Mucosa of rectum (tissue), 2 donors: ENCODE measurements at regions not wholly inside any gene's neighbourhood (a gene's known extent, or its start where the extent isn't known, plus 50 kb on each side); places are given as distances from the start of the nearest gene placed in this dataset.

Experiments used
- H3K27ac ChIP-seq, 2 donors: one replicate each; pipeline ENCODE4 v1.7.0; 2013; ENCODE audit warnings: inconsistent platforms in 2 of 2, low read depth in 2 of 2, low read length in 2 of 2
- H3K27me3 ChIP-seq, 2 donors: one replicate each; pipeline ENCODE4 v1.7.0; 2013; ENCODE audit warnings: low read length in 2 of 2; ENCODE audit not compliant: control insufficient read depth in 2 of 2, insufficient read depth in 2 of 2
- H3K36me3 ChIP-seq, 2 donors: one replicate each; pipeline ENCODE4 v1.7.0; 2013; ENCODE audit warnings: low read length in 2 of 2; ENCODE audit not compliant: control insufficient read depth in 2 of 2, insufficient read depth in 2 of 2
- H3K4me1 ChIP-seq, 2 donors: one replicate each; pipeline ENCODE4 v1.7.0; 2013; ENCODE audit warnings: low read length in 2 of 2, mild to moderate bottlenecking in 1 of 2; ENCODE audit not compliant: control insufficient read depth in 2 of 2, insufficient read depth in 2 of 2
- H3K4me3 ChIP-seq, 2 donors: one replicate each; pipeline ENCODE4 v1.7.0; 2013; ENCODE audit warnings: low read length in 2 of 2
- H3K9ac ChIP-seq, 2 donors: one replicate each; pipeline ENCODE4 v1.7.0; 2013; ENCODE audit warnings: low read length in 2 of 2, low read depth in 1 of 2, mild to moderate bottlenecking in 1 of 2
- H3K9me3 ChIP-seq, 2 donors: one replicate each; pipeline ENCODE4 v1.7.0; 2013; ENCODE audit warnings: low read length in 2 of 2; ENCODE audit not compliant: control insufficient read depth in 2 of 2
- donor health status: healthy.
- donor health status: Normal muscosa, but diverticular disease.

DNA sequence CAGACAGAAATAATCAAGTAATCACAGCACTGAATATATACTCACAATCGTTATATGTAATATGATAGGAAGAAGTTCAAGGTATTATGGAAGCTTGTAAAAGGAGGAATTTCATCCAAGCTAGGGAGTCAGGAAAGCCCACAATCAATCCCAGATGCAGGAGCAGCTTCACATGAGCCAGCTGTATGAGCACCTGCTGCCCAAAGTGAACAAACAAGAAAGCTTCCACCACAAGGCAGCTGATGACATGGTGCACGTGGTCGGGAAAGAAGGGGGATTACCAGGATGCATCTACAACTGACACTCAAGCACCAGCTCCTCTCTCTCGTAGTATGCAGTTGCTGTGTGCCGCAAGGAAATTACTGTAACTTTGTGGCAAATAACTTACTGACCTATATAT, 225.2 kb downstream of the XPNPEP1 start:
- Histone ChIP-seq H3K27ac (no peak overlapping the region), H3K9me3 (no peaks in the 10 kb centered on the region), H3K4me1 (peaks cover 31 to 64% of the 10 kb centered on the region in 2 donors), H3K27me3 (no peaks in the 10 kb centered on the region), H3K4me3 (no peak overlapping the region), H3K9ac (no peak overlapping the region), H3K36me3 (no peaks in the 10 kb centered on the region)

DNA sequence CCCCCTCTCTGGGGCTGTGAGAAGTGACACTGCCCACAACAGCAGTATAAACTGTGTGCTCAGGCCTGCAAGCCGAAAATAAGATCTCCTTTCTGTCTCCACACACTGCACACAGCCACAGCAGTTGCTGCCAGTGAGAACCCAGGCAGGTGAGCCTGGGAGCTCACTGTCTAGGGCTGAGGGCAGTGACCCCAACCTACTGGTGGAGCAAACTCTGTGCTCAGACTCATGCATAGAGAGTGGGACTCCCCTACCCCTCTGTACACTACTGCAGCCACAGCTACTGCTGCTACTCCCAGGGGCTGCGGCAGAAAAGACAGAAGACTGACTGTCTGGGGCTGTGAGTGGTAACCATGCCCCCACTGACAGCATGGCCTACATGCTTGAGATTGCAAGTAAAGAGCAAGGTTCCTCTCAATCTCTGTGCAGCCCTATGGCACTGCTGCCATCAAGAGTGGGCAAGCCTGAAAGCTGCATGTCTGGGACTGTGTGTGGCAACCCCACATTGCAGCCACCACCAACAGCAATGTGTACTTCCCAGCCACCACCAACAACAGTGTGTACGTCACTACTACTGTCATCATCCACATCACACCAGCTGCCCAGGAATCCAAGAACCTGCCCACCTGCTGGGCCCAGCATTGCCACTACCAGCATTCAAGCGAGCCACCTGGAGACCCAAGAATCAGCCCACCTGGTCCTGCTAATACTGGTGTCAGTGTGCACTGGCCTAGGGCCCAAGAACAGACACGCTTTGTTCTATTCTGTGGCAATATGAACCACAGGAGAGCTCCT, 226.1 kb downstream of the XPNPEP1 start:
- no peak overlapping the region for H3K9ac ChIP-seq
- H3K27me3 ChIP-seq: no peaks in the 10 kb centered on the region
- H3K9me3 ChIP-seq: no peaks in the 10 kb centered on the region
- H3K36me3 ChIP-seq: no peaks in the 10 kb centered on the region
- no peak overlapping the region for H3K4me3 ChIP-seq
- H3K4me1 ChIP-seq: peaks cover 30 to 56% of the 10 kb centered on the region in 2 donors
- H3K27ac ChIP-seq: peak overlapping the region in 1 of 2 donors; percentile 23

DNA sequence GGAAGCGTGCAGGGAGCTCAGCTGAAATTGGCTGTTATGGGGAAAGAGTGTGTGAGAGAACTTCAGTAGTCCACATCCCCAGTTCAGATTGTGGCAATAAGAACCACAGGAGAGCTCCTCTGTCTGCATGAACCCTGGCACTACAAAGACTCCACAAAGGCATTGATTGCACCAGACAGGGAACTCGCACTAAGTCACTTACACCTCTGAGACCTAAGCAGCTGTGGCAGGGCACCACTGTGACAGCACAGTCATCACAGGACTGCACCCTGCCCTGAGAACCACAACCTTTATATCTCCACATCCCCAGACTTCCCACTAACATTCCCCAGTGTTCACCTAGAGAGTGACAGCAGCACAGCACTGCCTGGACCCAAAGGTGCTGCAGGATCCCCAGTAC, 226.8 kb downstream of the XPNPEP1 start:
- Histone ChIP-seq H3K4me3 (no peak overlapping the region), H3K27me3 (no peaks in the 10 kb centered on the region), H3K9me3 (no peaks in the 10 kb centered on the region), H3K27ac (peak overlapping the region in 1 of 2 donors; percentile 23), H3K36me3 (no peaks in the 10 kb centered on the region), H3K4me1 (peaks cover 26 to 51% of the 10 kb centered on the region in 2 donors), H3K9ac (no peak overlapping the region)

DNA sequence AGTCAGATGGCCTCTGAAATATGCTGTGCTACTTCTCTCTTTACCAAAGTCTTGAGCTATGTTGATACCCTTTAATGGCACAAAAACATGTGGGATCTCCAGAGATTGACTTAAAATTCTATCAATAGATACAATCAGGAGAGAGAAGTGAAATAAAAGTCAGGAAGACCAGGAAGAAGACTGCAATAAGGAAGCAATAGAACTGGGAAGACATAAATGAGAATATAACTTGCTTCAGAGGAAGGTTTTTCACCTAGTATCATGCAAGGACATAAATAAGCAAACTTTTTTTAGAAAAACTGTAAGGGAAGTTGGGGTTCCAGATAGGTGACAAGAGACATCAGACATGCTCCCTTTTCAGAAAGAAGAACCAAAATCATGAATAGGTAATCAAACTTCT, 227.3 kb downstream of the XPNPEP1 start:
- Histone ChIP-seq H3K9ac (no peak overlapping the region), H3K9me3 (no peaks in the 10 kb centered on the region), H3K27me3 (no peaks in the 10 kb centered on the region), H3K27ac (peak overlapping the region in 1 of 2 donors; percentile 11), H3K36me3 (no peaks in the 10 kb centered on the region), H3K4me1 (peaks cover 26 to 47% of the 10 kb centered on the region in 2 donors), H3K4me3 (no peak overlapping the region)

DNA sequence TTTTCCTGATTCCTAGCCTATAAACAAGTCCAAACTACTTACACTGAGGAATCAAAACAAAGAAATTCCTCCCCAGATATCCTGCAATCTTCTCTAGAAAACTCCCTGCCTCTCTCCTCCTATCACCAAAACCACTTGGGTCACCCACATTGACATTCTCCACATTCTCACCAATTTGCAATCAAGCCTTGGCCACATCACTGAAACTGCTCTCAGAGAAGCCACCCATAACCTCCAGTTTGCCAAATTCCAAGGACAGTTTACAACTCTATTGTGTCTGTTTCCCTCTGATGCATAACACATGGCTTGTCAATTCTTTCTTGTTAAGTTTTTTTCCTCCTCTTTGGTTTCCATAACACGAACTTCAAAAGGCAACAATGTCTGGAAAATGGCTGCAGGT, 233.5 kb downstream of the XPNPEP1 start:
- no peaks in the 10 kb centered on the region for H3K27me3 ChIP-seq
- H3K36me3 ChIP-seq: no peaks in the 10 kb centered on the region
- H3K4me1 ChIP-seq: no peaks in the 10 kb centered on the region
- H3K4me3 ChIP-seq: no peak overlapping the region
- no peak overlapping the region for H3K9ac ChIP-seq
- H3K9me3 ChIP-seq: no peaks in the 10 kb centered on the region
- no peak overlapping the region for H3K27ac ChIP-seq

DNA sequence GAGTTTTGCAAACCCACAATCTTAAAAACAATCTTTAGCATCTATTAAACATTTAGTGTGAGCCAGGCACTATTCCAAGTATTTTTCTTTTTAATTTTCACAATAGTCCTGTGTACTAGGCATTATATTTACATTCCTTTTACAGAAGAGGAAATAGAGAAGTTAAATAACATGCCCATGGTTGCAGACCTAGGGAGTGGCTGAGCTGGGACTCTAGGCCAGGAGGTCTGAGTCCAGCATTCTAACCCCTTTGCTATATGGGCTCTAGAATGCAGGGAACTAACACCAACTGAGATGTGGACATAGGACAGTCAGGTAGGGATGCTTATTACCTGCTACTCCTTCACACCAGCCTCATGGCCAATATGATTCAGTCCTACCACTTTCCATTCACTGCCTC, 243.8 kb downstream of the XPNPEP1 start:
- Histone ChIP-seq H3K27me3 (no peaks in the 10 kb centered on the region), H3K4me3 (no peak overlapping the region), H3K36me3 (no peaks in the 10 kb centered on the region), H3K9ac (no peak overlapping the region), H3K4me1 (peaks cover 0 to 7% of the 10 kb centered on the region in 2 donors), H3K9me3 (no peaks in the 10 kb centered on the region), H3K27ac (no peak overlapping the region)

DNA sequence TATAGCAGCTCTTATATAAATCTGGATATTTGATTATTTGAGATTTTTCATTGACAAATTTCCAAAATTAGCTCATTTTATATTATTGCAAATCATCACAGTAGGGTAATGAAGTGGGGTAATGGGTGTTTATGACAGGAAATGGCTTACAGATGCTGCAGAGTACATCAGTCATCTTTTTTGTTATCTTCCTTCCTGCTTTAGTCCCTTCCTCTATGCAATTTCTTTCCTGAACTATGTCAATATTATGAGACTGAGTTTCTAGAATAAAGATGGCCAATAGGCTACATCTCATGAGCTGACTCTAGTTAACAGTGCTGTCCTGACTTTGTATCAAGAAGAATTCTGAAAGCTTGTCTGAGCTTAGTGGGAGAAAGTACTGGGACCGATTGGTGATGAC, 244.5 kb downstream of the XPNPEP1 start:
- Histone ChIP-seq H3K9ac (no peak overlapping the region), H3K27me3 (no peaks in the 10 kb centered on the region), H3K4me1 (peaks cover 0 to 7% of the 10 kb centered on the region in 2 donors), H3K4me3 (no peak overlapping the region), H3K36me3 (no peaks in the 10 kb centered on the region), H3K27ac (no peak overlapping the region), H3K9me3 (no peaks in the 10 kb centered on the region)

DNA sequence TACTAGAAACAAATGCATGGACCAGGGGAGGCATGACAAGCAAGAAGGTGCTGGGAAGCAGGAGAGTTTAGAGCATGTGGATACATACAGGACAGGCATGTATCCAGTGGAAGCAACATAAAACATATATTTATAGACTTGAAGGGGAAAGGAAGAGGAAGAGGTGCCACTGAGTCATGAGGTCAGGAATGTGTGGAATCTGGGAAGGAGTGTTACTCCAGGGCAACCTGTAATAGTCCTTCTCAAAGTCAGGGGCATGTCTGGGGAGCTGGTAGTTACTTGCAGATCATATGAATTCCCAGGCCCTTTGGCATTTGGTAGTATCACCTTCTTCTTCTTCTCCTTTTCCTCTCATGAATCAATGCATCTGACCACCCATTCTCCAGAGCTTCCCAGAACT, 246.6 kb downstream of the XPNPEP1 start:
- Histone ChIP-seq H3K9ac (no peak overlapping the region), H3K36me3 (no peaks in the 10 kb centered on the region), H3K27ac (no peak overlapping the region), H3K9me3 (no peaks in the 10 kb centered on the region), H3K27me3 (no peaks in the 10 kb centered on the region), H3K4me1 (peaks cover 0 to 7% of the 10 kb centered on the region in 2 donors), H3K4me3 (no peak overlapping the region)

DNA sequence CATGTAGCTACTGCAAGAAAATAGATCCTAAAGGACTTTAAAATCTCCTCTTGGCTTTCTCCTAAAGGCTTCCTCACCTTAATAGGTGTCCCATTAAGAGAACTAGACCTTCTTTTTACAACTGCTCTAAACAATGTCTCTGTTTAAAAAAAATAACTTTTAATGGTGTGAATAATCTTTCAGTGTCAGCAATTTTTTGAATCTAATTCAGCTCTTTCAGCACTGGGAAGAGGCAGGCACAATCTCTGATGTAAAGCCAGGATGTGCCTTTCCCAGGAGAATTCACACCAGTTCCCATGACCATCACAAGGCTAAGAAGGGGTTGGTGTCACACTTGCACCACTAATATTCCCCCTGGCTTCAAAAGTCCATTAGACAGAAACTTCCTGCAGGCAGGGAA, 254.6 kb downstream of the XPNPEP1 start:
- Histone ChIP-seq H3K9me3 (no peaks in the 10 kb centered on the region), H3K4me1 (no peaks in the 10 kb centered on the region), H3K36me3 (no peaks in the 10 kb centered on the region), H3K27me3 (no peaks in the 10 kb centered on the region), H3K27ac (no peak overlapping the region), H3K9ac (no peak overlapping the region), H3K4me3 (no peak overlapping the region)

DNA sequence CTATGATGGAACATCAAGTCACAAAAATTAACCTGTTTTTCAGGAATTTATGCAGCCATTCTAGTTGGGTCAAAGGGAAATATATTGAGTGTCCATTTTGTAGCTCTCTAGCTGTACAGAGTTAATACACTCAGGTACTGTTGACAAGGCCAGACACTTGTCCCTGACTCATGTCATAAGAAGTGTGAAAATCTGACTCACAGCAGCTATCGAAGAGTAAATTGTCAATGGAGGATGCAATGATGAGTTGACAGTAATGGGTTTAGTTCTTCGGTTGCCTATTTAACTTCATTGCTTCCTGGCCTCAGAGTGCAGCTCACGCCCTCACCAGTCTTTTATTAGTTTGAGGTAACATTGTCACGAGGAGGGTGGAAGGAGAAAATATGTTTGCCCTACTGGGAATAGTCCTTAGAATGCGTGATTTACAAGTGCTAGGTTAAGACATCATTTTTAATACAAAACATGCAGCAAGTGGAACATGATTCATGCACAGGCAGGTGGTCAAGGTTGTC, 255.1 kb downstream of the XPNPEP1 start:
- Histone ChIP-seq H3K9ac (no peak overlapping the region), H3K4me1 (no peaks in the 10 kb centered on the region), H3K9me3 (no peaks in the 10 kb centered on the region), H3K27ac (no peak overlapping the region), H3K27me3 (no peaks in the 10 kb centered on the region), H3K36me3 (no peaks in the 10 kb centered on the region), H3K4me3 (no peak overlapping the region)
